PC-3 (cell line): ENCODE measurements at regions not wholly inside any gene's neighbourhood (a gene's known extent, or its start where the extent isn't known, plus 50 kb on each side); places are given as distances from the start of the nearest gene placed in this dataset.

Experiments used
- EZH2 ChIP-seq: fragments of 300-600 bp; sonication (generic); IDR thresholded peaks from one replicate; pipeline ENCODE4 v1.6.1; 2017; ENCODE audit warnings: antibody characterized with exemption, mild to moderate bottlenecking, low read length; ENCODE audit not compliant: unreplicated experiment
- EZH2phosphoT487 ChIP-seq: fragments of 300-600 bp; sonication (generic); IDR thresholded peaks from 2 replicates; pipeline ENCODE4 v1.6.1; 2018; ENCODE audit warnings: mild to moderate bottlenecking, antibody characterized with exemption, low read length, borderline replicate concordance
- TF ChIP-seq, protein P1 (sequence below): fragments of 300-600 bp; sonication (generic); conservative IDR thresholded peaks from 2 replicates; pipeline ENCODE4 v1.5.1; 2017; ENCODE audit warnings: antibody characterized with exemption, low read depth, mild to moderate bottlenecking, low read length

DNA sequence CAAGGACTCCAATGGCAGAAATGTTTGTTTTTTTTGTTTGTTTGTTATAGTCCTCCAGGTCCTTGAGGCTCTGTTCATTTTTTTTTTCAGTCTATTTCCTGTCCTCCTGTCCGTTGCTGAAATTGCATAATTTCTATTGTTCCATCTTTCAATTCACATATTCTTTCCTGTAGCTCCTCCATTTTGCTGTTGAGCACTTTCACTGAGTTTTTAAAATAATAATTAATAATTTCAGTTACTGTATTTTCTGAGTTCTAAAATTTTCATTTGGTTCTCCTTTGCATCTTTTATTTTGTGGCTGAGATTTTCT lies 202.3 kb upstream of the AGR3 start:
- TF ChIP-seq, protein P1, sequence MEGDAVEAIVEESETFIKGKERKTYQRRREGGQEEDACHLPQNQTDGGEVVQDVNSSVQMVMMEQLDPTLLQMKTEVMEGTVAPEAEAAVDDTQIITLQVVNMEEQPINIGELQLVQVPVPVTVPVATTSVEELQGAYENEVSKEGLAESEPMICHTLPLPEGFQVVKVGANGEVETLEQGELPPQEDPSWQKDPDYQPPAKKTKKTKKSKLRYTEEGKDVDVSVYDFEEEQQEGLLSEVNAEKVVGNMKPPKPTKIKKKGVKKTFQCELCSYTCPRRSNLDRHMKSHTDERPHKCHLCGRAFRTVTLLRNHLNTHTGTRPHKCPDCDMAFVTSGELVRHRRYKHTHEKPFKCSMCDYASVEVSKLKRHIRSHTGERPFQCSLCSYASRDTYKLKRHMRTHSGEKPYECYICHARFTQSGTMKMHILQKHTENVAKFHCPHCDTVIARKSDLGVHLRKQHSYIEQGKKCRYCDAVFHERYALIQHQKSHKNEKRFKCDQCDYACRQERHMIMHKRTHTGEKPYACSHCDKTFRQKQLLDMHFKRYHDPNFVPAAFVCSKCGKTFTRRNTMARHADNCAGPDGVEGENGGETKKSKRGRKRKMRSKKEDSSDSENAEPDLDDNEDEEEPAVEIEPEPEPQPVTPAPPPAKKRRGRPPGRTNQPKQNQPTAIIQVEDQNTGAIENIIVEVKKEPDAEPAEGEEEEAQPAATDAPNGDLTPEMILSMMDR = no peak
- no peak for TF ChIP-seq EZH2
- no peak for TF ChIP-seq EZH2phosphoT487
